ENCODE measurements at regions not wholly inside any gene's neighbourhood (a gene's known extent, or its start where the extent isn't known, plus 50 kb on each side); places are given as distances from the start of the nearest gene placed in this dataset.

- TF ChIP-seq POLR2A (IDR thresholded peaks at IDR 0.05): no peak
- TF ChIP-seq CTCF (IDR thresholded peaks at IDR 0.05): no peak
- Histone ChIP-seq H3K36me3 (no peaks in the 10 kb centered on the region), H3K9me3 (no peaks in the 10 kb centered on the region), H3K27me3 (no peaks in the 10 kb centered on the region), H3K27ac (no peak overlapping the region), H3K4me1 (no peaks in the 10 kb centered on the region), H3K4me3 (no peak overlapping the region)
- no peak for ATAC-seq (ENCODE audit: low FRiP score in 2 of 2)
- WGBS, 2 donors: 75 to 78% methylated on average over 6 of the region's 6 CpGs
- DNase-seq: no peak
These were observed 271.9 kb upstream of the SPRY2 start for GRCh38 chr13:80612804-80613203.

DNA sequence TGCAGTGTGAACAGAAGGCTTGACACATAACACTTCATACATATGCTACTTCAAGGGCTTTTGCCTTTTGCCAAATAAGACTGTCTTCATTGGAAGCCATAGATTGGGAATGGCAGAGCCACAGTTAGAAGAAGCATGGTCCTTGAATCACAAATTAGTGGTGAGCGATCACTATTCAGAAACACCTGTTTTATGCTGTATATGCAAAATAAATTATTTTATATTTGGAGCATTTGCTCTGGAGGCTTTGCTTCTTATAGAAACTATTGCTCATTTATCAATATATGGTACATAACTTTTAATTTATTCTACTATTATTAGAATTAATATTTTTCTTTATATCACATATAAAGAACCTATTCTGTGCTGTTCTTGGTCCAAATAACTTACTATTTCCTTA, 270.4 kb upstream of the SPRY2 start:
- H3K36me3 ChIP-seq: no peaks in the 10 kb centered on the region
- no peaks in the 10 kb centered on the region for H3K9me3 ChIP-seq

GRCh38 chr13:80605716-80606115, 264.8 kb upstream of the SPRY2 start:
- DNase-seq (no peak), ATAC-seq (ENCODE audit: low FRiP score in 2 of 2) (no peak)
- no peak for TF ChIP-seq POLR2AphosphoS5 (IDR thresholded peaks at IDR 0.05)
- no peak for TF ChIP-seq POLR2A (IDR thresholded peaks at IDR 0.05)
- no peak for TF ChIP-seq CTCF (IDR thresholded peaks at IDR 0.05)
- no peak for TF ChIP-seq EP300 (IDR thresholded peaks at IDR 0.05)
- Histone ChIP-seq H3K27ac (no peak overlapping the region), H3K27me3 (no peaks in the 10 kb centered on the region), H3K9me3 (no peaks in the 10 kb centered on the region), H3K4me1 (no peaks in the 10 kb centered on the region), H3K36me3 (no peaks in the 10 kb centered on the region), H3K4me3 (no peak overlapping the region)

More for the DNA sequence above, 270.4 kb upstream of the SPRY2 start:
- TF ChIP-seq POLR2A (IDR thresholded peaks at IDR 0.05) (no peak), POLR2AphosphoS5 (IDR thresholded peaks at IDR 0.05) (no peak), CTCF (IDR thresholded peaks at IDR 0.05) (no peak), EP300 (IDR thresholded peaks at IDR 0.05) (no peak)
- DNase-seq: no peak
- Histone ChIP-seq H3K4me1 (no peaks in the 10 kb centered on the region), H3K4me3 (no peak overlapping the region), H3K27ac (no peak overlapping the region), H3K27me3 (no peaks in the 10 kb centered on the region)
- ATAC-seq (ENCODE audit: low FRiP score in 2 of 2): no peak
- WGBS, 2 donors: 96 to 97% methylated on average over 1 of the region's 1 CpG

DNA sequence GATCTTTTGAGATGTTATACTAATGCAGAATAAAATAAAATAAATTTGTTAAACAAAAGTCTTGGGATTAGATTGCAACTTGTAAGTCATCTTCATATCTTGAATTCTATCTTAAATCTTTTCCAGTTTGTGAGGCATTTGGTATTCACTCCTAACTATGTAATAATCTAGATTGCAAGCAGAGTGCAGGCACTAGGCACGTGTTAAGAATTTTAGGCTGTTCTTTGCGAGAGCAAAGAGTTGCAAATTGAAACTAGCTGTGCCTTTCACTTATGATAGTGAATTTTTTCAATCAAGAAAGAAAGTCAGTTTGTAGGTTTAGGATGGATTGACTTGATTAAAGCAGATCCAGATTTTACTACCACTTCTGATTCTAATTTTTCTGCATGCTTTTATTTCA, 264.1 kb upstream of the SPRY2 start:
- Histone ChIP-seq H3K4me1 (no peaks in the 10 kb centered on the region), H3K27me3 (no peaks in the 10 kb centered on the region), H3K36me3 (no peaks in the 10 kb centered on the region), H3K9me3 (no peaks in the 10 kb centered on the region), H3K27ac (no peak overlapping the region), H3K4me3 (no peak overlapping the region)
- DNase-seq (no peak), ATAC-seq (ENCODE audit: low FRiP score in 2 of 2) (no peak)
- WGBS, 2 donors: 84 to 90% methylated on average over 2 of the region's 2 CpGs
- TF ChIP-seq POLR2A (IDR thresholded peaks at IDR 0.05): no peak
- no peak for TF ChIP-seq CTCF (IDR thresholded peaks at IDR 0.05)
- TF ChIP-seq EP300 (IDR thresholded peaks at IDR 0.05): no peak
- TF ChIP-seq POLR2AphosphoS5 (IDR thresholded peaks at IDR 0.05): no peak

DNA sequence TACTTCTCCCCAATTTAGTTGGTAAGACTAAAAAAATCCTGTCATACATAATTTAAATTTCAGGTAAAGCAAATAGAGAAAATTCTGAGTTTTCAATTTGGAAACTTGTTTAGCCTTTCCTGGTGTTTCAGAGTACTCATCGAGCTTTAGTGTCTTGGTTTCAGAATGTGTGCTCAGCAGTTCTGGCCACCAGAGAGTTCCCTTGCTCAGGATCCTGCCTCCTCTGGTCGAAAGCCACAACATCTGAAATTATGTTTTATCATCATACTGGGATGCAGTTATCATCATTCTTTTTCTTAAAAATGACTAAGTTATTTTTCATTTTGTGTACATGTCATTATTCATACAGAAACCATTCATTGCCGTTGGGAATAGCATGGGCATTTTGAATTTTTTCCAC, 263.2 kb upstream of the SPRY2 start:
- WGBS, 2 donors: 83% methylated on average over 3 of the region's 3 CpGs
- TF ChIP-seq POLR2AphosphoS5 (IDR thresholded peaks at IDR 0.05) (no peak), EP300 (IDR thresholded peaks at IDR 0.05) (no peak), POLR2A (IDR thresholded peaks at IDR 0.05) (no peak)
- Histone ChIP-seq H3K36me3 (no peaks in the 10 kb centered on the region), H3K4me1 (no peaks in the 10 kb centered on the region), H3K27ac (no peak overlapping the region), H3K9me3 (no peaks in the 10 kb centered on the region), H3K4me3 (no peak overlapping the region), H3K27me3 (no peaks in the 10 kb centered on the region)
- DNase-seq (no peak), ATAC-seq (ENCODE audit: low FRiP score in 2 of 2) (peak in 1 of 2 donors; percentile 63)

Measured in upper lobe of left lung (tissue), 6 donors.